GM12891 (cell line): ENCODE measurements at regions not wholly inside any gene's neighbourhood (a gene's known extent, or its start where the extent isn't known, plus 50 kb on each side); places are given as distances from the start of the nearest gene placed in this dataset.

Source experiments
- DNase-seq: peaks from one replicate; pipeline ENCODE4 v3.0.0; 2011; ENCODE audit warnings: low spot score; ENCODE audit not compliant: insufficient read length
- FAIRE-seq: peaks from 2 replicates; lab custom pipeline; 2011; peaks lifted over from hg19 to GRCh38; lab: Jason Lieb, UNC
- PAX5 ChIP-seq: IDR thresholded peaks from 2 replicates; pipeline ENCODE4 v1.6.1; 2011; ENCODE audit warnings: low read length, moderate library complexity, mild to moderate bottlenecking; ENCODE audit not compliant: insufficient read depth, severe bottlenecking
- POLR2A ChIP-seq: IDR thresholded peaks from 2 replicates; pipeline ENCODE4 v1.6.1; 2011; ENCODE audit warnings: low read depth, low read length, control low read depth
- POLR2AphosphoS5 ChIP-seq: IDR thresholded peaks from 2 replicates; pipeline ENCODE4 v1.6.1; 2011; ENCODE audit warnings: low read depth, low read length, control low read depth
- POU2F2 ChIP-seq: IDR thresholded peaks from 2 replicates; pipeline ENCODE4 v1.6.1; 2011; ENCODE audit warnings: low read depth, mild to moderate bottlenecking, control low read depth, low read length, moderate library complexity
- SPI1 ChIP-seq: IDR thresholded peaks from 2 replicates; pipeline ENCODE4 v1.6.1; 2011; ENCODE audit warnings: low read depth, low read length, control low read depth
- TAF1 ChIP-seq: IDR thresholded peaks from 2 replicates; pipeline ENCODE4 v1.6.1; 2011; ENCODE audit warnings: low read depth, low read length, control low read depth

- TF ChIP-seq POLR2A = no peak
- TF ChIP-seq SPI1 = no peak
- TF ChIP-seq PAX5 = no peak
- no peak for TF ChIP-seq POLR2AphosphoS5
- no peak for FAIRE-seq
- no peak for DNase-seq
Measured at GRCh38 chr12:127254420-127254955, 1012.5 kb upstream of the TMEM132C start.

DNA sequence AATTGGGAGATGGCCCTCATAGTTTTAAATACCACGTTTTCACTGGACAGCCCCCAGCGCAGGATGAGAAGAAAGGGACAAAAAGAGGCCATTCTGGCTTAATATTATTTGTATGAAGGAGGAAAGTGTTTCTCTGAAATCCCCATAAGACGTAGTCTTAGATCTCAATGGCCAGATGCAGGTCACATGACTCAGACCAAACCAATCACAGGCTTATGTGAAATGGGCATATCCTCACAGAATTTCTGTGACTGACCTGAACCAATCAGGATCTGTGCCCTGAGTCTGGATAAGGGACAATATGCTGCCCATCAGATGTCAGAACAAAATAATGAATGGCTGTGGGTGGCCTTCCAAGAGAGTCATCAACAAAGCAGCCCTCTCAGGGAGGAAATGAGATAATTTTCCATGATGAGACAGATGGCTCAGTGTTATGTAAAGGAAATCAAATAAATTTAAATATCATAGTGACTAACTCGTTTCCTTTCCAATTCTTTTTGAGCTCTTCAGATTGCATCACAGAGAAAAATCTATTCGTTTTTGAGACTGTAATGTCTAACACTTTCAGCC, 1009.5 kb upstream of the TMEM132C start:
- FAIRE-seq = no peak
- no peak for DNase-seq
- no peak for TF ChIP-seq TAF1
- TF ChIP-seq POLR2A = no peak
- TF ChIP-seq POLR2AphosphoS5 = no peak
- no peak for TF ChIP-seq PAX5
- no peak for TF ChIP-seq SPI1
- no peak for TF ChIP-seq POU2F2

DNA sequence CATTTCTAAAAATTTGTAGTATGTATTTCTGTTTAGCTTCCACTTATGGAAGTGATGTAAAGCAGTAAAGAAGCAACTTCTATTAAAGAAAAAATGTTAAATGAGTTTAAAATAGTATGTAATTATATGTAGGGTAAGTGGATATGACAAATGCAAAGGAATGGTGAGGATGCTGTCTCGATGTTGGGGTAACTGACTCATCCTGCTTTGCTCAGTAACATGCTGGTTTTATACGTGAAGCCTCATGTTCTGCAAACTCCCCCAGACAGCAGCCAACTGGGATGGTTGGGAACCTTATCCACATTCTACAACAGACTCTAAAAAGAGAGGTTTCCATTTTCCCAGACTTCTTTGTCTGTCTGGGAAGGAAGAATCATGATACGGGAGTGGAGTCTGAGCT, 1006.4 kb upstream of the TMEM132C start:
- TF ChIP-seq POU2F2 = no peak
- TF ChIP-seq SPI1 = no peak
- TF ChIP-seq POLR2A = no peak
- no peak for TF ChIP-seq TAF1
- no peak for TF ChIP-seq POLR2AphosphoS5
- no peak for TF ChIP-seq PAX5
- no peak for FAIRE-seq
- no peak for DNase-seq

GRCh38 chr12:127260999-127261398, 1006.0 kb upstream of the TMEM132C start:
- FAIRE-seq = no peak

GRCh38 chr12:127262615-127263014, 1004.4 kb upstream of the TMEM132C start:
- no peak for FAIRE-seq

More at GRCh38 chr12:127260999-127261398, 1006.0 kb upstream of the TMEM132C start:
- TF ChIP-seq POU2F2 (no peak), PAX5 (no peak), TAF1 (no peak)
- no peak for DNase-seq

GRCh38 chr12:127263621-127264020, 1003.3 kb upstream of the TMEM132C start:
- TF ChIP-seq POLR2A (no peak), POLR2AphosphoS5 (no peak), PAX5 (no peak), SPI1 (no peak), POU2F2 (no peak)
- FAIRE-seq (no peak), DNase-seq (no peak)

More at GRCh38 chr12:127262615-127263014, 1004.4 kb upstream of the TMEM132C start:
- no peak for DNase-seq
- TF ChIP-seq PAX5 (no peak), POLR2A (no peak), POU2F2 (no peak), TAF1 (no peak), SPI1 (no peak), POLR2AphosphoS5 (no peak)

DNA sequence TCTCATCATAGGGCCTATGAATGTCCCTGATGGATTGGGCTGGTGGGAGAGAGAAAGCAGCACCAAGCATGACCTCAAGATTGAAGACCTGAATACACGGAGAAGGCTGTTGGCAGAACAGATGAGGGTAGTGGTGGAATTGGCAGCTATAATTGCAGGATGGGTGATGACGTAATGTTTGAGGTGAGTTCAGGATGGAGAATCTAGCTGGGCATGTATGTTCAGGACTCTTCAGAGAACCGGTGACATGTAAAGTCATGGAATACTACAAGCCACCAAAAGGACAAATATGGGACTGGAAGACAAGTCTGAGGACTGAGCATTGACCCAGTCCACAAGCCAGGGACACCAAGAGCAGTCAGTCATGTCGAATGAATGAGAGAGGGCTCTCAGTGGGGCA, 999.8 kb upstream of the TMEM132C start:
- TF ChIP-seq PAX5 (no peak), SPI1 (no peak), POLR2A (no peak), TAF1 (no peak), POLR2AphosphoS5 (no peak)
- FAIRE-seq (no peak), DNase-seq (no peak)

GRCh38 chr12:127268213-127268612, 998.8 kb upstream of the TMEM132C start:
- no peak for DNase-seq
- TF ChIP-seq PAX5 = no peak
- no peak for FAIRE-seq

GRCh38 chr12:127268706-127269425, 998.1 kb upstream of the TMEM132C start:
- FAIRE-seq (no peak), DNase-seq (no peak)
- TF ChIP-seq TAF1 (no peak), POLR2AphosphoS5 (no peak), POLR2A (no peak), SPI1 (no peak), PAX5 (no peak), POU2F2 (no peak)

- no peak for FAIRE-seq
- no peak for DNase-seq
- no peak for TF ChIP-seq TAF1
- no peak for TF ChIP-seq PAX5
- no peak for TF ChIP-seq POLR2AphosphoS5
- no peak for TF ChIP-seq SPI1
- no peak for TF ChIP-seq POU2F2
- no peak for TF ChIP-seq POLR2A
Measured at GRCh38 chr12:127270193-127270592, 996.8 kb upstream of the TMEM132C start.
